IMR-90 (cell line): ENCODE measurements at regions not wholly inside any gene's neighbourhood (a gene's known extent, or its start where the extent isn't known, plus 50 kb on each side); places are given as distances from the start of the nearest gene placed in this dataset.

Experiments used
- ATAC-seq: fragments of 200-7000 bp; cut with Tn5 transposase; 2 replicates; pipeline ENCODE4 v1.9.1; 2020; ENCODE audit warnings: low read depth, mild to moderate bottlenecking, moderate library complexity
- BruUV-seq: library from RNA; stranded (reverse); fragments of 400-500 nt; replicated peaks from 2 replicates; lab custom pipeline; 2021; lab: Mats Ljungman, UMichigan
- CTCF ChIA-PET: fragments of 300-600 bp; formaldehyde crosslinking; extraction: SDS; loops from one replicate; lab custom pipeline; 2021; ENCODE audit warnings: antibody characterized with exemption; lab: Yijun Ruan, JAX
- POLR2A ChIA-PET: fragments of 300-600 bp; sonication (Branson Sonifier 250); formaldehyde crosslinking; loops from one replicate; lab custom pipeline; 2022; ENCODE audit warnings: antibody characterized with exemption; ENCODE audit not compliant: unreplicated experiment; lab: Charles Lee
- DNase-seq: peaks from one replicate; pipeline ENCODE4 v3.0.0; 2013
- H2AFZ ChIP-seq: replicated peaks from 2 replicates; pipeline ENCODE3; 2013; ENCODE audit warnings: low read length, mild to moderate bottlenecking; ENCODE audit not compliant: poor library complexity
- H2AK5ac ChIP-seq: 2 replicates; pipeline ENCODE4 v1.6.1; 2013; ENCODE audit warnings: low read depth, low read length, inconsistent platforms
- H2AK9ac ChIP-seq: replicated peaks from 2 replicates; pipeline ENCODE3; 2013; ENCODE audit warnings: mild to moderate bottlenecking, low read depth, low read length, moderate library complexity; ENCODE audit not compliant: poor library complexity
- H2BK120ac ChIP-seq: 2 replicates; pipeline ENCODE4 v1.6.1; 2013; ENCODE audit warnings: low read depth, low read length, inconsistent platforms
- H2BK15ac ChIP-seq: 3 replicates; pipeline ENCODE4 v1.6.1; 2013; ENCODE audit warnings: low read depth, low read length, inconsistent platforms
- H2BK20ac ChIP-seq: 2 replicates; pipeline ENCODE4 v1.6.1; 2013; ENCODE audit warnings: low read depth, mild to moderate bottlenecking, inconsistent platforms, low read length, moderate library complexity
- H2BK5ac ChIP-seq: 2 replicates; pipeline ENCODE4 v1.6.1; 2013; ENCODE audit warnings: mild to moderate bottlenecking, low read depth, low read length, inconsistent platforms; ENCODE audit not compliant: poor library complexity, severe bottlenecking
- H3K14ac ChIP-seq: replicated peaks from 2 replicates; pipeline ENCODE4 v1.6.1; 2013; ENCODE audit warnings: low read depth, low read length, inconsistent platforms
- H3K18ac ChIP-seq: 2 replicates; pipeline ENCODE4 v1.6.1; 2013; ENCODE audit warnings: low read depth, low read length, control low read depth
- H3K23ac ChIP-seq: 2 replicates; pipeline ENCODE4 v1.6.1; 2013; ENCODE audit warnings: low read depth, low read length, inconsistent platforms
- H3K27ac ChIP-seq: 2 replicates; pipeline ENCODE4 v1.5.1; 2013; ENCODE audit warnings: mild to moderate bottlenecking, control low read depth, low read length; ENCODE audit not compliant: insufficient read depth
- H3K27me3 ChIP-seq: 2 replicates; pipeline ENCODE4 v1.6.1; 2013; ENCODE audit warnings: low read length; ENCODE audit not compliant: control insufficient read depth, insufficient read depth
- H3K36me3 ChIP-seq: 2 replicates; pipeline ENCODE4 v1.6.1; 2013; ENCODE audit warnings: low read length, mixed read lengths; ENCODE audit not compliant: control insufficient read depth, insufficient read depth
- H3K4ac ChIP-seq: 2 replicates; pipeline ENCODE4 v1.6.1; 2013; ENCODE audit warnings: low read depth, low read length, inconsistent platforms
- H3K4me1 ChIP-seq: 2 replicates; pipeline ENCODE4 v1.6.1; 2013; ENCODE audit warnings: low read length, mixed read lengths; ENCODE audit not compliant: control insufficient read depth, insufficient read depth
- H3K4me2 ChIP-seq: 2 replicates; pipeline ENCODE4 v1.6.1; 2013; ENCODE audit warnings: low read depth, mild to moderate bottlenecking, control low read depth, low read length, moderate library complexity
- H3K4me3 ChIP-seq: 2 replicates; pipeline ENCODE4 v1.5.1; 2013; ENCODE audit warnings: low read depth, mild to moderate bottlenecking, control low read depth, low read length, moderate library complexity; ENCODE audit not compliant: insufficient read depth
- H3K56ac ChIP-seq: 2 replicates; pipeline ENCODE4 v1.6.1; 2013; ENCODE audit warnings: low read length, inconsistent platforms; ENCODE audit not compliant: insufficient read depth; ENCODE audit errors: extremely low read depth
- H3K79me1 ChIP-seq, 2 experiments: 2 replicates each; pipeline ENCODE4 v1.6.1; 2013; ENCODE audit warnings: low read length in 2 of 2, inconsistent platforms in 1 of 2, low read depth in 1 of 2
- H3K9ac ChIP-seq: 2 replicates; pipeline ENCODE4 v1.6.1; 2013; ENCODE audit warnings: low read depth, low read length, control low read depth
- H3K9me1 ChIP-seq: 2 replicates; pipeline ENCODE4 v1.6.1; 2013; ENCODE audit warnings: low read length, inconsistent platforms; ENCODE audit not compliant: insufficient read depth
- H3K9me3 ChIP-seq: 2 replicates; pipeline ENCODE4 v1.6.1; 2013; ENCODE audit warnings: low read length; ENCODE audit not compliant: control insufficient read depth, insufficient read depth
- H4K20me1 ChIP-seq: 2 replicates; pipeline ENCODE4 v1.6.1; 2013; ENCODE audit warnings: low read length, inconsistent platforms; ENCODE audit not compliant: insufficient read depth
- H4K5ac ChIP-seq: 2 replicates; pipeline ENCODE4 v1.6.1; 2013; ENCODE audit warnings: mild to moderate bottlenecking, low read depth, low read length, control low read depth
- H4K8ac ChIP-seq, 2 experiments: 2 replicates each; pipeline ENCODE4 v1.6.1; 2013; ENCODE audit warnings: low read depth in 2 of 2, low read length in 2 of 2, control low read depth in 1 of 2, inconsistent platforms in 1 of 2
- H4K91ac ChIP-seq: 2 replicates; pipeline ENCODE4 v1.6.1; 2013; ENCODE audit warnings: low read depth, low read length, inconsistent platforms; ENCODE audit not compliant: insufficient read depth
- BHLHE40 ChIP-seq: fragments of 150-350 bp; IDR thresholded peaks from 2 replicates; pipeline ENCODE4 v1.6.1; 2016; ENCODE audit warnings: mild to moderate bottlenecking, low read depth, low read length
- CEBPB ChIP-seq: IDR thresholded peaks from 2 replicates; pipeline ENCODE4 v1.6.1; 2012; ENCODE audit warnings: low read depth, low read length, improper control_type of control experiment
- CHD1 ChIP-seq: IDR thresholded peaks from 2 replicates; pipeline ENCODE4 v1.6.1; 2012; ENCODE audit warnings: low read depth, low read length, improper control_type of control experiment
- CTCF ChIP-seq: conservative IDR thresholded peaks from 2 replicates; pipeline ENCODE4 v1.5.1; 2012; ENCODE audit warnings: mild to moderate bottlenecking, low read depth, low read length, improper control_type of control experiment
- ELK1 ChIP-seq: fragments of 150-350 bp; IDR thresholded peaks from 2 replicates; pipeline ENCODE4 v1.6.1; 2016; ENCODE audit warnings: low read depth, mild to moderate bottlenecking, low read length, moderate library complexity, borderline replicate concordance
- FOS ChIP-seq: fragments of 150-350 bp; IDR thresholded peaks from 2 replicates; pipeline ENCODE4 v1.6.1; 2016; ENCODE audit warnings: low read depth, low read length
- MAFK ChIP-seq: IDR thresholded peaks from 2 replicates; pipeline ENCODE4 v1.6.1; 2012; ENCODE audit warnings: low read depth, low read length, improper control_type of control experiment
- MAZ ChIP-seq: IDR thresholded peaks from 2 replicates; pipeline ENCODE4 v1.6.1; 2012; ENCODE audit warnings: low read depth, mild to moderate bottlenecking, low read length, improper control_type of control experiment, moderate library complexity, borderline replicate concordance
- MXI1 ChIP-seq: IDR thresholded peaks from 2 replicates; pipeline ENCODE4 v1.6.1; 2012; ENCODE audit warnings: low read depth, mild to moderate bottlenecking, low read length, moderate library complexity, borderline replicate concordance
- NFE2L2 ChIP-seq: fragments of 150-350 bp; IDR thresholded peaks from 2 replicates; pipeline ENCODE4 v1.6.1; 2016; ENCODE audit warnings: low read depth, mild to moderate bottlenecking, low read length
- POLR2A ChIP-seq: IDR thresholded peaks from 2 replicates; pipeline ENCODE4 v1.6.1; 2012; ENCODE audit warnings: mild to moderate bottlenecking, low read depth, low read length
- RAD21 ChIP-seq: IDR thresholded peaks from 2 replicates; pipeline ENCODE4 v1.6.1; 2012; ENCODE audit warnings: low read length, improper control_type of control experiment
- RCOR1 ChIP-seq: IDR thresholded peaks from 2 replicates; pipeline ENCODE4 v1.6.1; 2012; ENCODE audit warnings: mild to moderate bottlenecking, low read length, improper control_type of control experiment; ENCODE audit not compliant: insufficient replicate concordance
- RFX5 ChIP-seq: IDR thresholded peaks from 2 replicates; pipeline ENCODE4 v1.8.0; 2012; ENCODE audit warnings: low read depth, mild to moderate bottlenecking, low read length, moderate library complexity
- SMC3 ChIP-seq: fragments of 150-350 bp; IDR thresholded peaks from 2 replicates; pipeline ENCODE4 v1.6.1; 2016; ENCODE audit warnings: low read depth, mild to moderate bottlenecking, antibody characterized with exemption, low read length, moderate library complexity
- whole genome bisulfite sequencing, 2 experiments: methylation state at CpG; one replicate each; pipeline versions ENCODE4 v1.1.5 to v1.1.7; 2013; ENCODE audit warnings: missing lambda C conversion rate in 2 of 2; ENCODE audit not compliant: insufficient read length in 1 of 2; ENCODE audit errors: extremely low coverage in 2 of 2; 5-methylcytosine and 5-hydroxymethylcytosine counted together
- dilution Hi-C: fragments of 300-500 bp; cut with HindIII; formaldehyde crosslinking; loops from one replicate; pipeline ENCODE4 v1.14.3; 2018; ENCODE audit warnings: low sequenced_read_pairs; ENCODE audit not compliant: unreplicated experiment
- in situ Hi-C: fragments of 300-500 bp; cut with MboI; formaldehyde crosslinking; loops from 3 replicates; pipeline ENCODE4 v1.14.3; 2019; ENCODE audit warnings: low sequenced_read_pairs, inconsistent platforms, mixed read lengths
- intact Hi-C: fragments of 100-400 bp; cut with micrococcal nuclease; formaldehyde crosslinking; loops from 2 replicates; pipeline ENCODE4 v1.10.0; 2022
- TF ChIP-seq, protein P1 (sequence below): fragments of 150-350 bp; IDR thresholded peaks from 2 replicates; pipeline ENCODE4 v1.6.1; 2017; ENCODE audit warnings: mild to moderate bottlenecking, antibody characterized with exemption, low read length, low read depth

DNA sequence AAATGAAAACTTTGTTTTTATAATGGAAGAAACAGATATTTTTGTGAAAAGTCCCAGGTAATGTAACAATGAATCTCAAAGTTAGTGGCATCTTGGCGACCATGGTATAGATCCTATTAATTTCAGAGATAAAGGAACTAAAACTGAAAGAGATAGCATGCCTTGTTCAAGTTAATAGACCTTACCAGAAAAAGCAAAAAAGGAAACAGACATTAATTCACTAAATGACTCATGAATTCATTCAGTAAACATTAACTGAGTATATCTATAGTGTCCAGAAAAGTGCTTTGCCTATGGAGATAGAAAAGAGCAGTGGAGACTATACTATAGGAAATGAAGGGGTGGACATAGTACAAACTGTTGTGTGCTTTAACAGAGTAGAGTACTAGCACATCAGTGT lies 763.3 kb downstream of the TRIB2 start:
- intact Hi-C loops (no loop called here), in situ Hi-C loops (no loop called here), dilution Hi-C loops (no loop called here)
- no peak overlapping the region for H3K18ac ChIP-seq
- no peak overlapping the region for H3K23ac ChIP-seq
- H2AFZ ChIP-seq: no peak overlapping the region
- H3K4me3 ChIP-seq: no peak overlapping the region
- H2BK20ac ChIP-seq: no peak overlapping the region
- ATAC-seq (no peak), DNase-seq (no peak)
- POLR2A ChIA-PET: no interaction called here
- H2AK9ac ChIP-seq: no peak overlapping the region
- H3K9me3 ChIP-seq: peaks cover 13% of the 10 kb centered on the region
- no CpG with 5 or more reads among the region's 1 CpG for WGBS, 2 experiments
- H4K91ac ChIP-seq: no peak overlapping the region
- no peak overlapping the region for H3K4me2 ChIP-seq
- no peak overlapping the region for H3K14ac ChIP-seq
- CTCF ChIA-PET: no interaction called here
- no peaks in the 10 kb centered on the region for H3K4me1 ChIP-seq
- no peaks in the 10 kb centered on the region for H3K79me1 ChIP-seq
- no peaks in the 10 kb centered on the region for H3K27me3 ChIP-seq
- H4K5ac ChIP-seq: no peak overlapping the region
- TF ChIP-seq MXI1: no peak
- TF ChIP-seq RAD21: no peak
- no peak for TF ChIP-seq NFE2L2
- no peak for TF ChIP-seq BHLHE40
- TF ChIP-seq MAZ: no peak
- no peak for TF ChIP-seq RFX5
- TF ChIP-seq, protein P1, sequence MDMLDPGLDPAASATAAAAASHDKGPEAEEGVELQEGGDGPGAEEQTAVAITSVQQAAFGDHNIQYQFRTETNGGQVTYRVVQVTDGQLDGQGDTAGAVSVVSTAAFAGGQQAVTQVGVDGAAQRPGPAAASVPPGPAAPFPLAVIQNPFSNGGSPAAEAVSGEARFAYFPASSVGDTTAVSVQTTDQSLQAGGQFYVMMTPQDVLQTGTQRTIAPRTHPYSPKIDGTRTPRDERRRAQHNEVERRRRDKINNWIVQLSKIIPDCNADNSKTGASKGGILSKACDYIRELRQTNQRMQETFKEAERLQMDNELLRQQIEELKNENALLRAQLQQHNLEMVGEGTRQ: no peak
- TF ChIP-seq CTCF: no peak
- TF ChIP-seq RCOR1: no peak
- no peak for TF ChIP-seq CEBPB
- no peak for TF ChIP-seq MAFK
- no peak for TF ChIP-seq ELK1
- TF ChIP-seq CHD1: no peak
- TF ChIP-seq FOS: no peak
- TF ChIP-seq POLR2A: no peak
- TF ChIP-seq SMC3: no peak
- no peak overlapping the region for H2BK5ac ChIP-seq
- H3K56ac ChIP-seq: no peak overlapping the region
- no peaks in the 10 kb centered on the region for H3K9me1 ChIP-seq
- no peak overlapping the region for H2AK5ac ChIP-seq
- H3K9ac ChIP-seq: no peak overlapping the region
- no peak overlapping the region for H3K4ac ChIP-seq
- H4K8ac ChIP-seq: no peak overlapping the region
- no peak overlapping the region for H2BK15ac ChIP-seq
- no peaks in the 10 kb centered on the region for H4K20me1 ChIP-seq
- H3K36me3 ChIP-seq: no peaks in the 10 kb centered on the region
- no TSS peak for BruUV-seq
- no peak overlapping the region for H2BK120ac ChIP-seq
- H3K27ac ChIP-seq: no peak overlapping the region
